ENCODE measurements at regions not wholly inside any gene's neighbourhood (a gene's known extent, or its start where the extent isn't known, plus 50 kb on each side); places are given as distances from the start of the nearest gene placed in this dataset.

DNA sequence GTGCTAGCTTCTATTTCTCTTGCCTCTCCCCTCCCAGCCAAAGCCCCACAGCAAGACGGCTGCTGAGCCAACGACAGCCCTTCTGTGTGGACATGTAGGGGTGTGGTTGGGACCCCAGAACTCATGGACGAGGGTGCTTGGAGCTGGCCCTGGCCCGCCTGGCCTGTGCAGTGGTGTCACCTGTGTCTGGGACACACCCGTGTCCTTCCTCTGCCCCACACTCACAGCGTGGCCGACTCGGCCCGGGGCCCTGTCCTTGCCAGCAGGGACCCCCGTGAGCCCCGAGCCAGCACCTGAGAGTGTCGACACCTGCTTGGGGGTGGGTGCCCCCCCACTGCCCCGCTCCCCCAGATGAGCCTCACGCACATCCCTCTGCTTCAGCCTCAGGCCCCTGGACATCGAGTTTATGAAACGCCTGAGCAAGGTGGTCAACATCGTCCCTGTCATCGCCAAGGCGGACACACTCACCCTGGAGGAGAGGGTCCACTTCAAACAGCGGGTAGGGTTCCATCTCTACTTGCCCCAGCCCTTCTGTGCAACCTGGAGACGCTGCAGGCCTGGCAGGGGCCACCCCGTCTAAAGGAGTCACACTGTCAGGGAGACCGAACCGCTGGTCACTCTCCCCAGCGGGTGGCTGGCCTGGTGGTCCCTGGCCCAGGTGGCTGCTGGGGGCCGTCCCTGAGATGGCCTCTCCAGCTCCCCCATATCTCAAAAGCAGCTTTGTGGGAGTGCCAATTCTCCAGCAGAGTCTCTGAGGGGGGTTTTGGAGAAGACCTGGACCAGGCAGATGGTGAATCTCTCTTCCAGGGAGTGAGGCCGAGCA lies 349.8 kb downstream of the SEC14L1 start:
- Histone ChIP-seq H3K27ac (replicated peaks in 1 of 4) (peak overlapping the region; percentile 79 to 82 (median 80)), H3K4me1 (peaks cover 26 to 55% (median 42%) of the 10 kb centered on the region in 4 donors), H3K4me3 (no peak overlapping the region), H3K36me3 (peaks cover 41 to 90% (median 76%) of the 10 kb centered on the region in 4 donors), H3K9me3 (no peaks in the 10 kb centered on the region), H3K27me3 (no peaks in the 10 kb centered on the region)
- intact Hi-C loops (cut with DNase I), result no loop called here
- TF ChIP-seq POLR2A (IDR thresholded peaks at IDR 0.05; ENCODE audit: low read depth) (no peak), POLR2AphosphoS5 (IDR thresholded peaks at IDR 0.05) (no peak), EP300 (IDR thresholded peaks at IDR 0.05) (no peak)
- TF ChIP-seq, protein P1, sequence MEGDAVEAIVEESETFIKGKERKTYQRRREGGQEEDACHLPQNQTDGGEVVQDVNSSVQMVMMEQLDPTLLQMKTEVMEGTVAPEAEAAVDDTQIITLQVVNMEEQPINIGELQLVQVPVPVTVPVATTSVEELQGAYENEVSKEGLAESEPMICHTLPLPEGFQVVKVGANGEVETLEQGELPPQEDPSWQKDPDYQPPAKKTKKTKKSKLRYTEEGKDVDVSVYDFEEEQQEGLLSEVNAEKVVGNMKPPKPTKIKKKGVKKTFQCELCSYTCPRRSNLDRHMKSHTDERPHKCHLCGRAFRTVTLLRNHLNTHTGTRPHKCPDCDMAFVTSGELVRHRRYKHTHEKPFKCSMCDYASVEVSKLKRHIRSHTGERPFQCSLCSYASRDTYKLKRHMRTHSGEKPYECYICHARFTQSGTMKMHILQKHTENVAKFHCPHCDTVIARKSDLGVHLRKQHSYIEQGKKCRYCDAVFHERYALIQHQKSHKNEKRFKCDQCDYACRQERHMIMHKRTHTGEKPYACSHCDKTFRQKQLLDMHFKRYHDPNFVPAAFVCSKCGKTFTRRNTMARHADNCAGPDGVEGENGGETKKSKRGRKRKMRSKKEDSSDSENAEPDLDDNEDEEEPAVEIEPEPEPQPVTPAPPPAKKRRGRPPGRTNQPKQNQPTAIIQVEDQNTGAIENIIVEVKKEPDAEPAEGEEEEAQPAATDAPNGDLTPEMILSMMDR (IDR thresholded peaks at IDR 0.05), result no peak
- 81% methylated on average over 19 of the region's 27 CpGs for WGBS
- no peak for DNase-seq (ENCODE audit: extremely low spot score)

DNA sequence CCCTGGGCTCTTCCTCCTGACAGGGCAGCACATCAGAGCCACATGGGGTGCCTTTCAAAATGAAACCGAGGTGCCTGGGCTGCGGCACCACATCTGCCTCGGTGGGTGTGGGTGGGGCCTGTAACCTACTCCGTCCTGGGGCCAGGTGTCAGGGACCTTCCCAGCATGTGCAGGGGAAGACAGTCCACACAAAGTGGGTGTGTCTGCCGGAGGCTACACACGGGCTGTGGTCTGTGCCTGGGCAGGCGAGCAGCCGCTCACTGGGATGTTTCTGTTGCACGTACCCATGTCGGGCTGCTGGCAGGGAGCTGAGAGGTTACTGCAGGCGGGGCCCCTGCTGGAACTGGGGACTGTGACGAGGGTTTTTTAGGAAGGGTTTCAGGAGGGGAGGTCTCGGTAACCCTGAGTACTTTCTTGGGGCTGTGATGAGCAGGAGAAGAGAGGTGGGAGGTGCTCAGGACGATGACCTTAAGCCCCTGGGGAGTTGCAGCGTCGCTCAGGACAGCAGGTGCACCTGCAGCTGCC lies 351.2 kb downstream of the SEC14L1 start:
- no peak for DNase-seq (ENCODE audit: extremely low spot score)
- Histone ChIP-seq H3K27ac (replicated peaks in 1 of 4) (peak overlapping the region; percentile 40 to 81 (median 64)), H3K4me3 (no peak overlapping the region), H3K9me3 (no peaks in the 10 kb centered on the region), H3K4me1 (peaks cover 26 to 52% (median 43%) of the 10 kb centered on the region in 4 donors), H3K27me3 (no peaks in the 10 kb centered on the region), H3K36me3 (peaks cover 41 to 94% (median 84%) of the 10 kb centered on the region in 4 donors)
- no peak for TF ChIP-seq POLR2AphosphoS5 (IDR thresholded peaks at IDR 0.05)
- TF ChIP-seq, protein P1 (IDR thresholded peaks at IDR 0.05), result no peak
- no peak for TF ChIP-seq EP300 (IDR thresholded peaks at IDR 0.05)
- TF ChIP-seq POLR2A (IDR thresholded peaks at IDR 0.05; ENCODE audit: low read depth), result no peak
- intact Hi-C loops (cut with DNase I), result no loop called here
- 85% methylated on average over 15 of the region's 16 CpGs for WGBS

DNA sequence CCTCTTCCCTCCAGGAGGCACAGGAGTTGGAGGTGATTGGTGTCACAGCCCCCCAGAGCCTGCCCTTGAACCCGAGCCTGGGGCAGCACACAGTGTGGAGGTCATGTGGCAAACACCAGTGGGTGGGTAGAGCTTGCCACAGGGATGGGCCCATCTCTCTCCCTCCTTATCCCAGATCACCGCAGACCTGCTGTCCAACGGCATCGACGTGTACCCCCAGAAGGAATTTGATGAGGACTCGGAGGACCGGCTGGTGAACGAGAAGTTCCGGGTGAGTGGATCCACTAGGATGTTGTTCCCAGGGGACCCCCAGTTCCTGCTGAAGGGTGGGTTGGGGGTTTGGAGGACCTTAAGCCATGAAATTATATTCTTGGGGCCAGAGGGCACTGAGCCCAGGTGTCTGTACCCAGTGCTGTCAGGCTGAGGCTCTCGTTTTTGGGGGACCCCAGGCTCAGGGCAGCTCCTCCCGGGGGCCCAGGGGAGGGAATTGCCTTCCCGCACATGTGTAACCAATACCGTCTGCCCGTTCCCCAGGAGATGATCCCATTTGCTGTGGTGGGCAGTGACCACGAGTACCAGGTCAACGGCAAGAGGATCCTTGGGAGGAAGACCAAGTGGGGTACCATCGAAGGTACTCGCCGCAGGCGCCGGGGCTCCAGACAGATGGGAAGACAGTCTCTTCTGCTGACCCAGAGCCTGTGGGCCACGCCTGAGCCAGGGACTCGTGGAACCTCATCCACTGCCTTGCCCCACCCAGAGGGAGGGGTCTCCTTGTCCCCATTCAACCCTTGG lies 351.9 kb downstream of the SEC14L1 start:
- no peak for DNase-seq (ENCODE audit: extremely low spot score)
- Histone ChIP-seq H3K9me3 (no peaks in the 10 kb centered on the region), H3K4me1 (peaks cover 26 to 48% (median 43%) of the 10 kb centered on the region in 4 donors), H3K27me3 (no peaks in the 10 kb centered on the region), H3K27ac (replicated peaks in 1 of 4) (peak overlapping the region; percentile 40 to 81 (median 64)), H3K4me3 (no peak overlapping the region), H3K36me3 (peaks cover 41 to 94% (median 84%) of the 10 kb centered on the region in 4 donors)
- intact Hi-C loops (cut with DNase I), result no loop called here
- no peak for TF ChIP-seq POLR2AphosphoS5 (IDR thresholded peaks at IDR 0.05)
- TF ChIP-seq POLR2A (IDR thresholded peaks at IDR 0.05; ENCODE audit: low read depth), result no peak
- no peak for TF ChIP-seq EP300 (IDR thresholded peaks at IDR 0.05)
- TF ChIP-seq, protein P1 (IDR thresholded peaks at IDR 0.05), result no peak
- WGBS, result 81% methylated on average over 23 of the region's 23 CpGs

DNA sequence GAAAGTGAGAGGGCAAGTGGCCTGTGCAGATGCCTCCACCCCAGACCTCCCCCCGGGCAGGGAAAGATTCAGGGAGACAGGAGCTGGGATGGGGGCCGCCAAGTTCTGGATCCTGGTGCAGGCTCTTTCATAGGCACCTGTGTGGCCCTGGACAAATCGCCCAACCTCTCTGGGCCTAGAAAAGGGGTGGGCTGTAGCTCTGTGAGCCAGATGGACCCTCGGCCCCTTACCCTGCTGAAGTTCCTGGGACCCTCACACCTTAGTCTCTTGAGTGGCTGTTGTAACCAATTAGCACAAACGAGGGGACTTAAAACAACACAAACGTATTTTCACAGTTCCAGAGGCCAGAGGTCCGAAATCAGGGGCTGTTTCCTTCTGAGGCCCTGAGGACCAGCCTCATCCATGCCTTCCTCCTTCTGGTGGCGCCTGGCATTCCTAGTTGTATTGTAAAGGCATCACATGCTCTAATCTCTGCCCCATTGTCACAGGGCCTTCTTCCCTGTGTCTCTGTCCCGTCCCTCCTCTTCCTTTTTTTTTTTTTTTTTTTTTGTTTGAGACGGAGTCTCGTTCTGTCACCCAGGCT lies 352.6 kb downstream of the SEC14L1 start:
- DNase-seq (ENCODE audit: extremely low spot score), result no peak
- peaks cover 37 to 94% (median 84%) of the 10 kb centered on the region in 4 donors for H3K36me3 ChIP-seq
- TF ChIP-seq EP300 (IDR thresholded peaks at IDR 0.05), result no peak
- H3K27ac ChIP-seq (replicated peaks in 1 of 4), result peak overlapping the region; percentile 40 to 81 (median 64)
- H3K9me3 ChIP-seq, result no peaks in the 10 kb centered on the region
- WGBS, result 75% methylated on average over 10 of the region's 11 CpGs
- intact Hi-C loops (cut with DNase I), result no loop called here
- no peaks in the 10 kb centered on the region for H3K27me3 ChIP-seq
- H3K4me3 ChIP-seq, result no peak overlapping the region
- H3K4me1 ChIP-seq, result peaks cover 26 to 46% (median 42%) of the 10 kb centered on the region in 4 donors
